ENCODE measurements at regions not wholly inside any gene's neighbourhood (a gene's known extent, or its start where the extent isn't known, plus 50 kb on each side); places are given as distances from the start of the nearest gene placed in this dataset.

DNA sequence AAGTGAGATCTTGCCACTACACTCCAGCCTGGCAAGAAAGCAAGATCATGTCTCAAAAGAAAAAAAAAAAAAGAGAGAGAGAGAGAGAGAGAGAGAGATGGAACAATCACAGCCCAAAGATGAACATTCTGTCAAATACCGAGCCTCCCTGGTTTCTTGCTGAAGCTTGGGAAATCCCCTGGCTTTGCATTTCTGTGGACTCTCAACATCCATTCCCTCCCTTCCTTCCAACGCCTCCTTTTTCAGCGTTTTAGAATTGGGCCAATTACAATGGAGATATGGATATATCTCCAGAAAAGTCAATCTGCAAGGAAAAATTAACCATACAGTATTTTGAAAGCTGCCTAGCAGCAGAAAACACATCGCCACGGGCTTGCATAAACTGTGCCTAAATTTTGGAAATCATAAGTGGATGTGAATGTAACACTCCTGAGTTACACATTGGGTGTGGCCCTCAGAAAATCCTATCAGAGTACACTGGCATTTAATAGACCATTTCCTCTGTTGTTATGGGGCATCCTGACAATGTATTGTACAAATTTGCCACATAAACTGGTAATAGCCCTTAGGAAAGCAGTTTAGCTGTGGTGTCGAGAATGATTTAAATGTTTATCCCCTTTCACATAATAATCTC is 67.2 kb upstream of the PHLPP1 start (continued):
- TF ChIP-seq, protein P1, sequence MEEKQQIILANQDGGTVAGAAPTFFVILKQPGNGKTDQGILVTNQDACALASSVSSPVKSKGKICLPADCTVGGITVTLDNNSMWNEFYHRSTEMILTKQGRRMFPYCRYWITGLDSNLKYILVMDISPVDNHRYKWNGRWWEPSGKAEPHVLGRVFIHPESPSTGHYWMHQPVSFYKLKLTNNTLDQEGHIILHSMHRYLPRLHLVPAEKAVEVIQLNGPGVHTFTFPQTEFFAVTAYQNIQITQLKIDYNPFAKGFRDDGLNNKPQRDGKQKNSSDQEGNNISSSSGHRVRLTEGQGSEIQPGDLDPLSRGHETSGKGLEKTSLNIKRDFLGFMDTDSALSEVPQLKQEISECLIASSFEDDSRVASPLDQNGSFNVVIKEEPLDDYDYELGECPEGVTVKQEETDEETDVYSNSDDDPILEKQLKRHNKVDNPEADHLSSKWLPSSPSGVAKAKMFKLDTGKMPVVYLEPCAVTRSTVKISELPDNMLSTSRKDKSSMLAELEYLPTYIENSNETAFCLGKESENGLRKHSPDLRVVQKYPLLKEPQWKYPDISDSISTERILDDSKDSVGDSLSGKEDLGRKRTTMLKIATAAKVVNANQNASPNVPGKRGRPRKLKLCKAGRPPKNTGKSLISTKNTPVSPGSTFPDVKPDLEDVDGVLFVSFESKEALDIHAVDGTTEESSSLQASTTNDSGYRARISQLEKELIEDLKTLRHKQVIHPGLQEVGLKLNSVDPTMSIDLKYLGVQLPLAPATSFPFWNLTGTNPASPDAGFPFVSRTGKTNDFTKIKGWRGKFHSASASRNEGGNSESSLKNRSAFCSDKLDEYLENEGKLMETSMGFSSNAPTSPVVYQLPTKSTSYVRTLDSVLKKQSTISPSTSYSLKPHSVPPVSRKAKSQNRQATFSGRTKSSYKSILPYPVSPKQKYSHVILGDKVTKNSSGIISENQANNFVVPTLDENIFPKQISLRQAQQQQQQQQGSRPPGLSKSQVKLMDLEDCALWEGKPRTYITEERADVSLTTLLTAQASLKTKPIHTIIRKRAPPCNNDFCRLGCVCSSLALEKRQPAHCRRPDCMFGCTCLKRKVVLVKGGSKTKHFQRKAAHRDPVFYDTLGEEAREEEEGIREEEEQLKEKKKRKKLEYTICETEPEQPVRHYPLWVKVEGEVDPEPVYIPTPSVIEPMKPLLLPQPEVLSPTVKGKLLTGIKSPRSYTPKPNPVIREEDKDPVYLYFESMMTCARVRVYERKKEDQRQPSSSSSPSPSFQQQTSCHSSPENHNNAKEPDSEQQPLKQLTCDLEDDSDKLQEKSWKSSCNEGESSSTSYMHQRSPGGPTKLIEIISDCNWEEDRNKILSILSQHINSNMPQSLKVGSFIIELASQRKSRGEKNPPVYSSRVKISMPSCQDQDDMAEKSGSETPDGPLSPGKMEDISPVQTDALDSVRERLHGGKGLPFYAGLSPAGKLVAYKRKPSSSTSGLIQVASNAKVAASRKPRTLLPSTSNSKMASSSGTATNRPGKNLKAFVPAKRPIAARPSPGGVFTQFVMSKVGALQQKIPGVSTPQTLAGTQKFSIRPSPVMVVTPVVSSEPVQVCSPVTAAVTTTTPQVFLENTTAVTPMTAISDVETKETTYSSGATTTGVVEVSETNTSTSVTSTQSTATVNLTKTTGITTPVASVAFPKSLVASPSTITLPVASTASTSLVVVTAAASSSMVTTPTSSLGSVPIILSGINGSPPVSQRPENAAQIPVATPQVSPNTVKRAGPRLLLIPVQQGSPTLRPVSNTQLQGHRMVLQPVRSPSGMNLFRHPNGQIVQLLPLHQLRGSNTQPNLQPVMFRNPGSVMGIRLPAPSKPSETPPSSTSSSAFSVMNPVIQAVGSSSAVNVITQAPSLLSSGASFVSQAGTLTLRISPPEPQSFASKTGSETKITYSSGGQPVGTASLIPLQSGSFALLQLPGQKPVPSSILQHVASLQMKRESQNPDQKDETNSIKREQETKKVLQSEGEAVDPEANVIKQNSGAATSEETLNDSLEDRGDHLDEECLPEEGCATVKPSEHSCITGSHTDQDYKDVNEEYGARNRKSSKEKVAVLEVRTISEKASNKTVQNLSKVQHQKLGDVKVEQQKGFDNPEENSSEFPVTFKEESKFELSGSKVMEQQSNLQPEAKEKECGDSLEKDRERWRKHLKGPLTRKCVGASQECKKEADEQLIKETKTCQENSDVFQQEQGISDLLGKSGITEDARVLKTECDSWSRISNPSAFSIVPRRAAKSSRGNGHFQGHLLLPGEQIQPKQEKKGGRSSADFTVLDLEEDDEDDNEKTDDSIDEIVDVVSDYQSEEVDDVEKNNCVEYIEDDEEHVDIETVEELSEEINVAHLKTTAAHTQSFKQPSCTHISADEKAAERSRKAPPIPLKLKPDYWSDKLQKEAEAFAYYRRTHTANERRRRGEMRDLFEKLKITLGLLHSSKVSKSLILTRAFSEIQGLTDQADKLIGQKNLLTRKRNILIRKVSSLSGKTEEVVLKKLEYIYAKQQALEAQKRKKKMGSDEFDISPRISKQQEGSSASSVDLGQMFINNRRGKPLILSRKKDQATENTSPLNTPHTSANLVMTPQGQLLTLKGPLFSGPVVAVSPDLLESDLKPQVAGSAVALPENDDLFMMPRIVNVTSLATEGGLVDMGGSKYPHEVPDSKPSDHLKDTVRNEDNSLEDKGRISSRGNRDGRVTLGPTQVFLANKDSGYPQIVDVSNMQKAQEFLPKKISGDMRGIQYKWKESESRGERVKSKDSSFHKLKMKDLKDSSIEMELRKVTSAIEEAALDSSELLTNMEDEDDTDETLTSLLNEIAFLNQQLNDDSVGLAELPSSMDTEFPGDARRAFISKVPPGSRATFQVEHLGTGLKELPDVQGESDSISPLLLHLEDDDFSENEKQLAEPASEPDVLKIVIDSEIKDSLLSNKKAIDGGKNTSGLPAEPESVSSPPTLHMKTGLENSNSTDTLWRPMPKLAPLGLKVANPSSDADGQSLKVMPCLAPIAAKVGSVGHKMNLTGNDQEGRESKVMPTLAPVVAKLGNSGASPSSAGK (IDR thresholded peaks at IDR 0.05): no peak
- TF ChIP-seq FOS (IDR thresholded peaks at IDR 0.05; ENCODE audit: extremely low read depth, insufficient read length) (no peak), USF1 (CRISPR knock-in tag; IDR thresholded peaks at IDR 0.05) (no peak)

All from K562 (cell line).